GM12878 (cell line): ENCODE measurements at regions not wholly inside any gene's neighbourhood (a gene's known extent, or its start where the extent isn't known, plus 50 kb on each side); places are given as distances from the start of the nearest gene placed in this dataset.

Experiments used
- ATAC-seq: fragments of 200-7000 bp; cut with Tn5 transposase; 3 replicates; pipeline ENCODE4 v1.9.1; 2020; ENCODE audit warnings: mild to moderate bottlenecking, moderate library complexity
- BruUV-seq: library from RNA; stranded (reverse); fragments of 400-500 nt; replicated peaks from 2 replicates; lab custom pipeline; 2021; lab: Mats Ljungman, UMichigan
- CTCF ChIA-PET: fragments of 300-600 bp; sonication (Branson Sonifier 250); formaldehyde crosslinking; extraction: SDS; loops from one replicate; lab custom pipeline; 2021; ENCODE audit warnings: inconsistent platforms; lab: Yijun Ruan, JAX
- POLR2A ChIA-PET: fragments of 350-600 bp; formaldehyde crosslinking; extraction: SDS; loops from one replicate; lab custom pipeline; 2021; ENCODE audit warnings: inconsistent platforms; lab: Charles Lee
- RAD21 ChIA-PET: fragments of 300-600 bp; sonication (Branson Sonifier 250); formaldehyde crosslinking; loops from one replicate; lab custom pipeline; 2023; ENCODE audit warnings: antibody characterized with exemption; ENCODE audit not compliant: unreplicated experiment; lab: Charles Lee
- SMC1A ChIA-PET: fragments of 300-600 bp; sonication (Branson Sonifier 250); formaldehyde crosslinking; loops from one replicate; lab custom pipeline; 2023; ENCODE audit not compliant: unreplicated experiment, uncharacterized antibody; lab: Charles Lee
- DNase-seq: peaks from one replicate; pipeline ENCODE4 v3.0.0-alpha.2; 2011; ENCODE audit warnings: low read depth, low spot score
- FAIRE-seq: peaks from 3 replicates; lab custom pipeline; 2011; peaks lifted over from hg19 to GRCh38; lab: Jason Lieb, UNC
- H2AFZ ChIP-seq: 2 replicates; pipeline ENCODE4 v1.6.0; 2011; ENCODE audit warnings: low read depth, low read length, control low read depth; ENCODE audit not compliant: control insufficient read depth
- H3K27ac ChIP-seq: 2 replicates; pipeline ENCODE4 v1.5.1; 2011; ENCODE audit warnings: control low read depth; ENCODE audit not compliant: control insufficient read depth, insufficient read depth
- H3K27me3 ChIP-seq, 2 experiments: replicated peaks in 1 of 2; 2 replicates each; pipeline versions ENCODE4 v1.6.0 to v1.6.1; 2011; ENCODE audit warnings: low read length in 1 of 2; ENCODE audit not compliant: control insufficient read depth in 2 of 2, insufficient read depth in 2 of 2
- H3K36me3 ChIP-seq, 2 experiments: 2 replicates each; pipeline ENCODE4 v1.5.1; 2011; ENCODE audit warnings: low read length in 1 of 2; ENCODE audit not compliant: control insufficient read depth in 2 of 2, insufficient read depth in 2 of 2
- H3K4me1 ChIP-seq: 2 replicates; pipeline ENCODE4 v1.6.1; 2011; ENCODE audit warnings: mild to moderate bottlenecking, low read length, moderate library complexity, mixed read lengths; ENCODE audit not compliant: control insufficient read depth, insufficient read depth
- H3K4me2 ChIP-seq: 2 replicates; pipeline ENCODE4 v1.6.0; 2011; ENCODE audit warnings: control low read depth; ENCODE audit not compliant: control insufficient read depth, insufficient read depth
- H3K4me3 ChIP-seq: fragments of 200-600 bp; sonication (generic); 2 replicates; pipeline ENCODE4 v1.5.1; 2016
- H3K79me2 ChIP-seq: 2 replicates; pipeline ENCODE4 v1.6.0; 2011; ENCODE audit warnings: low read length; ENCODE audit not compliant: control insufficient read depth, insufficient read depth
- H3K9ac ChIP-seq: 2 replicates; pipeline ENCODE4 v1.8.0; 2011; ENCODE audit warnings: low read length, control low read depth, mixed read lengths; ENCODE audit not compliant: control insufficient read depth, insufficient read depth
- H3K9me3 ChIP-seq: replicated peaks from 3 replicates; pipeline ENCODE4 v1.5.1; 2011; ENCODE audit warnings: mild to moderate bottlenecking, low read length; ENCODE audit not compliant: control insufficient read depth, insufficient read depth
- H4K20me1 ChIP-seq: 2 replicates; pipeline ENCODE4 v1.6.0; 2011; ENCODE audit not compliant: control insufficient read depth, insufficient read depth
- EED ChIP-seq: sonication (generic); IDR thresholded peaks from 2 replicates; pipeline ENCODE4 v1.6.1; 2016; ENCODE audit warnings: antibody characterized with exemption, low read depth
- RAD51 ChIP-seq: fragments of 450-650 bp; IDR thresholded peaks from 2 replicates; pipeline ENCODE4 v1.6.1; 2016; ENCODE audit warnings: moderate library complexity, mild to moderate bottlenecking, inconsistent platforms
- SREBF1 ChIP-seq: IDR thresholded peaks from 2 replicates; pipeline ENCODE4 v1.6.1; 2012; ENCODE audit warnings: mild to moderate bottlenecking, low read length
- SUPT20H ChIP-seq: IDR thresholded peaks from 2 replicates; pipeline ENCODE4 v1.6.1; 2011; ENCODE audit warnings: low read depth, mild to moderate bottlenecking, low read length, moderate library complexity, borderline replicate concordance; ENCODE audit not compliant: control insufficient read depth
- TAF1 ChIP-seq: IDR thresholded peaks from 2 replicates; pipeline ENCODE4 v1.6.1; 2011; ENCODE audit warnings: mild to moderate bottlenecking, low read depth, low read length, borderline replicate concordance
- ZZZ3 ChIP-seq: IDR thresholded peaks from 2 replicates; pipeline ENCODE4 v1.6.1; 2011; ENCODE audit warnings: low read depth; ENCODE audit not compliant: control insufficient read depth, insufficient read length
- WGBS: methylation state at CpG from one replicate; pipeline ENCODE4 v1.1.6; 2016; ENCODE audit warnings: low lambda C conversion rate; ENCODE audit not compliant: insufficient replicate concordance, insufficient coverage; ENCODE audit errors: missing lambda C conversion rate; 5-methylcytosine and 5-hydroxymethylcytosine counted together
- in situ Hi-C: fragments of 300-500 bp; cut with MboI; formaldehyde crosslinking; loops from 9 replicates; pipeline ENCODE4 v1.14.3; 2018; ENCODE audit warnings: mixed read lengths
- intact Hi-C: fragments of 100-400 bp; cut with micrococcal nuclease; formaldehyde crosslinking; loops from one replicate; pipeline ENCODE4 v1.14.2; 2022; ENCODE audit not compliant: unreplicated experiment
- TF ChIP-seq, protein P1 (sequence below): fragments of 450-650 bp; IDR thresholded peaks from 2 replicates; pipeline ENCODE4 v1.6.1; 2018; ENCODE audit warnings: mild to moderate bottlenecking, low read depth, moderate library complexity; ENCODE audit not compliant: partially characterized antibody

- CTCF ChIA-PET = no interaction called here
- intact Hi-C loops = no loop called here
- no TSS peak for BruUV-seq
These were observed 1025.3 kb downstream of the EFNB2 start for GRCh38 chr13:105509981-105510762.

GRCh38 chr13:105506463-105506862 is 1029.0 kb downstream of the EFNB2 start:
- in situ Hi-C loops (no loop called here), intact Hi-C loops (no loop called here)
- TF ChIP-seq SUPT20H = no peak
- TF ChIP-seq, protein P1, sequence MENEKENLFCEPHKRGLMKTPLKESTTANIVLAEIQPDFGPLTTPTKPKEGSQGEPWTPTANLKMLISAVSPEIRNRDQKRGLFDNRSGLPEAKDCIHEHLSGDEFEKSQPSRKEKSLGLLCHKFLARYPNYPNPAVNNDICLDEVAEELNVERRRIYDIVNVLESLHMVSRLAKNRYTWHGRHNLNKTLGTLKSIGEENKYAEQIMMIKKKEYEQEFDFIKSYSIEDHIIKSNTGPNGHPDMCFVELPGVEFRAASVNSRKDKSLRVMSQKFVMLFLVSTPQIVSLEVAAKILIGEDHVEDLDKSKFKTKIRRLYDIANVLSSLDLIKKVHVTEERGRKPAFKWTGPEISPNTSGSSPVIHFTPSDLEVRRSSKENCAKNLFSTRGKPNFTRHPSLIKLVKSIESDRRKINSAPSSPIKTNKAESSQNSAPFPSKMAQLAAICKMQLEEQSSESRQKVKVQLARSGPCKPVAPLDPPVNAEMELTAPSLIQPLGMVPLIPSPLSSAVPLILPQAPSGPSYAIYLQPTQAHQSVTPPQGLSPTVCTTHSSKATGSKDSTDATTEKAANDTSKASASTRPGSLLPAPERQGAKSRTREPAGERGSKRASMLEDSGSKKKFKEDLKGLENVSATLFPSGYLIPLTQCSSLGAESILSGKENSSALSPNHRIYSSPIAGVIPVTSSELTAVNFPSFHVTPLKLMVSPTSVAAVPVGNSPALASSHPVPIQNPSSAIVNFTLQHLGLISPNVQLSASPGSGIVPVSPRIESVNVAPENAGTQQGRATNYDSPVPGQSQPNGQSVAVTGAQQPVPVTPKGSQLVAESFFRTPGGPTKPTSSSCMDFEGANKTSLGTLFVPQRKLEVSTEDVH = no peak
- no peak for TF ChIP-seq RAD51
- no peak for TF ChIP-seq EED
- no peak for TF ChIP-seq TAF1
- no peaks in the 10 kb centered on the region for H3K9me3 ChIP-seq
- ChIA-PET RAD21 (no interaction called here), CTCF (no interaction called here), POLR2A (no interaction called here), SMC1A (interaction anchor here (0.9 kb wide), 1 partner anchor 23 kb away, joined by 3 read pairs; no protein-coding TSS in a partner anchor)
- FAIRE-seq = no peak
- H3K4me1 ChIP-seq = no peaks in the 10 kb centered on the region
- no peak overlapping the region for H3K27ac ChIP-seq
- H3K79me2 ChIP-seq = no peaks in the 10 kb centered on the region
- H2AFZ ChIP-seq = no peak overlapping the region
- no peak overlapping the region for H3K4me2 ChIP-seq
- no peaks in the 10 kb centered on the region for H4K20me1 ChIP-seq
- no peak overlapping the region for H3K4me3 ChIP-seq
- H3K9ac ChIP-seq = no peak overlapping the region
- no peaks in the 10 kb centered on the region for H3K27me3 ChIP-seq
- ATAC-seq = no peak
- WGBS = 25% methylated on average over 9 of the region's 9 CpGs
- no TSS peak for BruUV-seq
- DNase-seq = no peak
- no peaks in the 10 kb centered on the region for H3K36me3 ChIP-seq

More at GRCh38 chr13:105509981-105510762, 1025.3 kb downstream of the EFNB2 start:
- Histone ChIP-seq H2AFZ (no peak overlapping the region), H3K27ac (no peak overlapping the region), H3K36me3 (no peaks in the 10 kb centered on the region), H3K4me2 (no peak overlapping the region), H3K4me3 (no peak overlapping the region), H4K20me1 (no peaks in the 10 kb centered on the region), H3K9ac (no peak overlapping the region), H3K79me2 (no peaks in the 10 kb centered on the region), H3K27me3 (no peaks in the 10 kb centered on the region), H3K9me3 (no peaks in the 10 kb centered on the region), H3K4me1 (no peaks in the 10 kb centered on the region)
- ChIA-PET POLR2A (no interaction called here), RAD21 (no interaction called here), SMC1A (interaction anchor here (1.3 kb wide), 1 partner anchor 13 kb away, joined by 3 read pairs; no protein-coding TSS in a partner anchor)
- WGBS = 35% methylated on average over 7 of the region's 7 CpGs
- DNase-seq (no peak), ATAC-seq (no peak), FAIRE-seq (no peak)
- in situ Hi-C loops = no loop called here
- TF ChIP-seq ZZZ3 = no peak
- TF ChIP-seq SREBF1 = no peak
